ENCODE measurements at regions not wholly inside any gene's neighbourhood (a gene's known extent, or its start where the extent isn't known, plus 50 kb on each side); places are given as distances from the start of the nearest gene placed in this dataset.

DNA sequence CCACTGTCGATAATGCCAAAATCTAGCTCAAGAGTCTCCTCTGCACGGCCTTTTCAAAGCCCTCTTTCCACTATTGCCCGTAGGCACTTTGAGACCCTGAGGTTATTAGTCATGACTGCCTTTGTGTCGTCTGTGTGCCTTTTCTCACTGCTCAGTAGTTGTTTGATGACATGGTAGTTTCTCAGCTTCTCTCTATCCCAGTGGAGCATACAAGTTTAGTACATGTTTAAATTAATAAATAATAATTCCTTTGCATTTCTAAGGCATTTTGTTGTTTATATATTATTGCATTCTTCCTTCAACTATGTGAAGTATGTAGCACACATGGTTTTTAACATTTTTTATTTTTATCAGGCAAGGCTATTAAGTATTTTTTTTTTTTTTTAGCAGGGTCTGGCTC, 458.1 kb downstream of the PCNX1 start:
- TF ChIP-seq, protein P1, sequence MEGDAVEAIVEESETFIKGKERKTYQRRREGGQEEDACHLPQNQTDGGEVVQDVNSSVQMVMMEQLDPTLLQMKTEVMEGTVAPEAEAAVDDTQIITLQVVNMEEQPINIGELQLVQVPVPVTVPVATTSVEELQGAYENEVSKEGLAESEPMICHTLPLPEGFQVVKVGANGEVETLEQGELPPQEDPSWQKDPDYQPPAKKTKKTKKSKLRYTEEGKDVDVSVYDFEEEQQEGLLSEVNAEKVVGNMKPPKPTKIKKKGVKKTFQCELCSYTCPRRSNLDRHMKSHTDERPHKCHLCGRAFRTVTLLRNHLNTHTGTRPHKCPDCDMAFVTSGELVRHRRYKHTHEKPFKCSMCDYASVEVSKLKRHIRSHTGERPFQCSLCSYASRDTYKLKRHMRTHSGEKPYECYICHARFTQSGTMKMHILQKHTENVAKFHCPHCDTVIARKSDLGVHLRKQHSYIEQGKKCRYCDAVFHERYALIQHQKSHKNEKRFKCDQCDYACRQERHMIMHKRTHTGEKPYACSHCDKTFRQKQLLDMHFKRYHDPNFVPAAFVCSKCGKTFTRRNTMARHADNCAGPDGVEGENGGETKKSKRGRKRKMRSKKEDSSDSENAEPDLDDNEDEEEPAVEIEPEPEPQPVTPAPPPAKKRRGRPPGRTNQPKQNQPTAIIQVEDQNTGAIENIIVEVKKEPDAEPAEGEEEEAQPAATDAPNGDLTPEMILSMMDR (IDR thresholded peaks at IDR 0.05), result no peak
- no peak for TF ChIP-seq POLR2A (IDR thresholded peaks at IDR 0.05)

Data from right lobe of liver (tissue), 4 donors.